ENCODE measurements at regions not wholly inside any gene's neighbourhood (a gene's known extent, or its start where the extent isn't known, plus 50 kb on each side); places are given as distances from the start of the nearest gene placed in this dataset.

DNA sequence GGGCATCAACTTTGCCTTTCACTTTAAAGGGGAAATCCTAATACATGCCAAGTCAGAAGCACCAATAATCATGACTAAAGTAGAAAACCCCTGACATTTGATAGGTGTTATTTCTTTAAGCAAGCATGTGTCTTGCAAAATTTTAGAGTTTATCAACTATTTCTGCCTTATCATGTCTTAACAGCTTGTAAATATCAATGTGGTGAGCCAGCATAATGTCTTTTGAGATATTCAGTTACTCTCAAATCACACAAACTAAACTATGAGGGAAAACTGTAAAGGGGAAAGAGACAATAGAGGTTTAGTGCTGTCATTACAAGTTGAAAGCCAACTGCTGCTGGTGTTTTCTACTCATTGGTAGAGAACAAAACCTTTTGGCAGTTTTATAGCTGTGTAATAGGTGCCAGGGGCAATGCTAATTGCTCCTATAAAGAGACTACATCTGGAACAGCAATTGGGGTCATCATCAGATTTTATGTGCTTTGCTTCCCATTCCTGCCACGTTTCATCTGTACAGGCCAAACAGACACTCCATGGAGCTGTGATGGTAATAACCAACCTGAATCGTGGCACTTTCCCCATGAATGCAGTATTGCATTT lies 1027.4 kb downstream of the FSCB start:
- Histone ChIP-seq H3K4me3 (no peak overlapping the region), H3K27me3 (no peaks in the 10 kb centered on the region), H3K27ac (no peak overlapping the region), H3K36me3 (no peaks in the 10 kb centered on the region), H3K9me3 (no peaks in the 10 kb centered on the region), H3K4me1 (no peaks in the 10 kb centered on the region)
- DNase-seq: peak in 1 of 4 donors; percentile 30
- TF ChIP-seq CTCF (IDR thresholded peaks at IDR 0.05): no peak
- intact Hi-C loops (cut with DNase I): no loop called here
- ATAC-seq: no peak

DNA sequence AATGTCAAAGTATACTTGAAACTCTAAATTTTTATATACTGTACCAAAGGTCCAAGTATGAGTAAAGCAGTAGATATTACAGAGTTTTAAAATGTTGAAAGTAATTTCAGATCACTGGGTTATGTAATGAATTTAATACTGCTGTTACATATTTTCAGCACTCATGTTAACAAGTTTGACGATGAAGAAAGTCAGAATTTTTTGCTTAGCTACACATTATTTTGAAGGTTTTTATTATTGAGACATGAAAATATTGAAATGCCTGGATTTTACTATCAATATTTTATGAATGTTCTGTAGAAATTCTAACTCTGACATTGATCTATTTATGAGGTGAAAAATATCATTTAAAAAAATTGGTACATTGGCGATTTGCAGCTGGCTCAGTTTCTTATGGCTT lies 1030.3 kb downstream of the FSCB start:
- Histone ChIP-seq H3K4me1 (no peaks in the 10 kb centered on the region), H3K27ac (no peak overlapping the region), H3K4me3 (no peak overlapping the region), H3K9me3 (no peaks in the 10 kb centered on the region), H3K27me3 (no peaks in the 10 kb centered on the region), H3K36me3 (no peaks in the 10 kb centered on the region)
- ATAC-seq (no peak), DNase-seq (no peak)
- intact Hi-C loops (cut with DNase I): no loop called here
- TF ChIP-seq CTCF (IDR thresholded peaks at IDR 0.05): no peak

DNA sequence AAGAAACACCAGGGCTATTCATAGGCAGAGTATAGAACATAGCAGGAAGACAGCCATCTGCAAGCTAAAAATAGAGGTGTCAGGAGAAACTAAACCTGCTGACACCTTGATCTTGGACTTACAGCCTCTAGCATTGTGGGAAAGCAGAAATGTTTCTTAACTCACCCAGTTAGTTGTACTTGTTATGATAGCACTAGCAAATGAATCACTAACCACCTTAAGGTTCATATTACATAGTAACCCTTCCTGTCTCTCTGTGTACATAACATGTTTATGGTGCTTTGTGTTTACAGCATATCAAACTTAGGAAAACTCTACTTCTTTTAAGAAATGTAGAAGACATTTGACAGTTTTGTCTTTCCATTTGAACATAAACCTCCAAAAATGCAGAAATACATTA lies 1031.3 kb downstream of the FSCB start:
- DNase-seq (no peak), ATAC-seq (no peak)
- Histone ChIP-seq H3K36me3 (no peaks in the 10 kb centered on the region), H3K4me3 (no peak overlapping the region), H3K9me3 (no peaks in the 10 kb centered on the region), H3K4me1 (no peaks in the 10 kb centered on the region), H3K27ac (no peak overlapping the region), H3K27me3 (no peaks in the 10 kb centered on the region)
- TF ChIP-seq CTCF (IDR thresholded peaks at IDR 0.05): no peak
- intact Hi-C loops (cut with DNase I): no loop called here

DNA sequence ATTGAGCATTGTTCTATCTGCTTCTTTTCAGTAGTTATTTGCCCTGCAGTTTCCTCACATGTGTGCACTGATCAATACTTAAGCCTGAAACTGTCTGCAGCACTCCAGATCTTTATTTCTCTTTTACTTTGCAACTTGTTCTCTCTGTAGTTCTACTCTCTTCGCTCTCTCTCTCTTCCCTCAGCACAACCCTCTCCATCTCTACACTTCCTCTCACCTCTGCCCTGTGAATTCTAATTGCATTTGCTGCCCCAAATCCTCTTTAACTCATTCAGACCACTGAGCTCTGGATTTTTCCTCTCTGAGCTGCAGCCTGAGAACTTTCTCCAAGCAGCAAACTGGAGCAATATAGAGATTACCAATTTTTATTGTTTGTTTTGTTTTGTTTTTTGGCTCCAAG lies 1035.5 kb downstream of the FSCB start:
- Histone ChIP-seq H3K9me3 (no peaks in the 10 kb centered on the region), H3K27me3 (no peaks in the 10 kb centered on the region), H3K4me1 (no peaks in the 10 kb centered on the region), H3K27ac (no peak overlapping the region), H3K36me3 (no peaks in the 10 kb centered on the region), H3K4me3 (no peak overlapping the region)
- ATAC-seq (no peak), DNase-seq (no peak)
- TF ChIP-seq CTCF (IDR thresholded peaks at IDR 0.05): no peak
- intact Hi-C loops (cut with DNase I): no loop called here

GRCh38 chr14:43464968-43465367 lies 1042.1 kb downstream of the FSCB start:
- TF ChIP-seq CTCF (IDR thresholded peaks at IDR 0.05): no peak
- no peaks in the 10 kb centered on the region for H3K27me3 ChIP-seq
- intact Hi-C loops (cut with DNase I): no loop called here
- no peaks in the 10 kb centered on the region for H3K36me3 ChIP-seq
- H3K9me3 ChIP-seq: no peaks in the 10 kb centered on the region
- H3K27ac ChIP-seq: no peak overlapping the region
- H3K4me3 ChIP-seq: no peak overlapping the region
- ATAC-seq (no peak), DNase-seq (no peak)
- H3K4me1 ChIP-seq: no peaks in the 10 kb centered on the region
